ENCODE measurements at regions not wholly inside any gene's neighbourhood (a gene's known extent, or its start where the extent isn't known, plus 50 kb on each side); places are given as distances from the start of the nearest gene placed in this dataset.

- H3K4me1 ChIP-seq (ENCODE audit: control insufficient read depth in 2 of 2, insufficient read depth in 2 of 2, low read length in 2 of 2) = no peaks in the 10 kb centered on the region
- peaks cover 0 to 4% (median 0%) of the 10 kb centered on the region in 4 experiments for H3K27me3 ChIP-seq (replicated peaks in 1 of 4; ENCODE audit: control extremely low read depth in 1 of 4, control insufficient read depth in 3 of 4, insufficient read depth in 4 of 4, low read length in 3 of 4)
- no peak overlapping the region for H3K27ac ChIP-seq (ENCODE audit: low read length in 2 of 2)
- Mint-ChIP-seq H3K4me3 (no peak overlapping the region), H3K27ac (no peak overlapping the region), H3K27me3 (peaks cover 1% of the 10 kb centered on the region), H3K9me3 (ENCODE audit: insufficient read depth) (no peaks in the 10 kb centered on the region), H3K4me1 (no peaks in the 10 kb centered on the region)
- POLR2A ChIA-PET = no interaction called here
- no peak overlapping the region for H3K4me2 ChIP-seq (replicated peaks; ENCODE audit: low read depth, low read length, poor library complexity, severe bottlenecking)
- H3K36me3 ChIP-seq (replicated peaks in 1 of 2; ENCODE audit: control extremely low read depth in 1 of 2, control insufficient read depth in 1 of 2, extremely low read depth in 1 of 2, insufficient read depth in 2 of 2, low read length in 1 of 2) = no peaks in the 10 kb centered on the region
- TF ChIP-seq CTCF (IDR thresholded peaks at IDR 0.05) (no peak), EZH2 (IDR thresholded peaks at IDR 0.05; ENCODE audit: borderline replicate concordance, insufficient read depth, low read depth, low read length, poor library complexity, severe bottlenecking) (no peak)
- no peaks in the 10 kb centered on the region for H3K79me2 ChIP-seq (ENCODE audit: control insufficient read depth, insufficient read depth, low read length)
- no peak overlapping the region for H3K4me3 ChIP-seq (ENCODE audit: control extremely low read depth in 1 of 5, extremely low read depth in 1 of 5, insufficient read depth in 1 of 5, low read depth in 2 of 5, low read length in 4 of 5)
- DNase-seq (no peak), ATAC-seq (ENCODE audit: low read depth) (no peak)
- H4K20me1 ChIP-seq (ENCODE audit: control insufficient read depth, insufficient read depth, low read length, poor library complexity, severe bottlenecking) = no peaks in the 10 kb centered on the region
- no CpG with 5 or more reads among the region's 1 CpG for WGBS (ENCODE audit: insufficient coverage)
- no peak overlapping the region for H3K9ac ChIP-seq (ENCODE audit: low read length)
- no peaks in the 10 kb centered on the region for H3K9me3 ChIP-seq (ENCODE audit: control extremely low read depth in 1 of 3, control insufficient read depth in 2 of 3, insufficient read depth in 1 of 3, low read length in 2 of 3)
- intact Hi-C loops (cut with micrococcal nuclease) = no loop called here
- CTCF ChIA-PET = interaction anchor here (1.7 kb wide), 1 partner anchor 16 kb away, joined by 5 read pairs; no protein-coding TSS in a partner anchor
- no peak overlapping the region for H2AFZ ChIP-seq (ENCODE audit: insufficient read depth, low read depth, low read length, poor library complexity, severe bottlenecking)
Measured at GRCh38 chr10:47063858-47064257, 152.6 kb downstream of the PTPN20 start.

- Mint-ChIP-seq H3K4me3 (no peak overlapping the region), H3K27ac (no peak overlapping the region), H3K4me1 (no peaks in the 10 kb centered on the region), H3K27me3 (peaks cover 4% of the 10 kb centered on the region), H3K9me3 (ENCODE audit: insufficient read depth) (no peaks in the 10 kb centered on the region)
- H3K4me1 ChIP-seq (ENCODE audit: control insufficient read depth in 2 of 2, insufficient read depth in 2 of 2, low read length in 2 of 2) = no peaks in the 10 kb centered on the region
- ATAC-seq (ENCODE audit: low read depth) = no peak
- ChIA-PET CTCF (no interaction called here), POLR2A (no interaction called here)
- intact Hi-C loops (cut with micrococcal nuclease) = no loop called here
- no peaks in the 10 kb centered on the region for H4K20me1 ChIP-seq (ENCODE audit: control insufficient read depth, insufficient read depth, low read length, poor library complexity, severe bottlenecking)
- H3K4me3 ChIP-seq (ENCODE audit: control extremely low read depth in 1 of 5, extremely low read depth in 1 of 5, insufficient read depth in 1 of 5, low read depth in 2 of 5, low read length in 4 of 5) = no peak overlapping the region
- 66% methylated on average over 4 of the region's 4 CpGs for whole genome bisulfite sequencing (ENCODE audit: insufficient coverage)
- no peaks in the 10 kb centered on the region for H3K36me3 ChIP-seq (replicated peaks in 1 of 2; ENCODE audit: control extremely low read depth in 1 of 2, control insufficient read depth in 1 of 2, extremely low read depth in 1 of 2, insufficient read depth in 2 of 2, low read length in 1 of 2)
- no peak overlapping the region for H2AFZ ChIP-seq (ENCODE audit: insufficient read depth, low read depth, low read length, poor library complexity, severe bottlenecking)
- no peaks in the 10 kb centered on the region for H3K27me3 ChIP-seq (replicated peaks in 1 of 4; ENCODE audit: control extremely low read depth in 1 of 4, control insufficient read depth in 3 of 4, insufficient read depth in 4 of 4, low read length in 3 of 4)
- H3K79me2 ChIP-seq (ENCODE audit: control insufficient read depth, insufficient read depth, low read length) = no peaks in the 10 kb centered on the region
- DNase-seq = no peak
- no peak overlapping the region for H3K9ac ChIP-seq (ENCODE audit: low read length)
- no peaks in the 10 kb centered on the region for H3K9me3 ChIP-seq (ENCODE audit: control extremely low read depth in 1 of 3, control insufficient read depth in 2 of 3, insufficient read depth in 1 of 3, low read length in 2 of 3)
- H3K27ac ChIP-seq (ENCODE audit: low read length in 2 of 2) = no peak overlapping the region
- H3K4me2 ChIP-seq (replicated peaks; ENCODE audit: low read depth, low read length, poor library complexity, severe bottlenecking) = no peak overlapping the region
- TF ChIP-seq CTCF (IDR thresholded peaks at IDR 0.05) (no peak), EZH2 (IDR thresholded peaks at IDR 0.05; ENCODE audit: borderline replicate concordance, insufficient read depth, low read depth, low read length, poor library complexity, severe bottlenecking) (no peak)
Measured at GRCh38 chr10:47065903-47066302, 154.7 kb downstream of the PTPN20 start.
